ENCODE measurements at regions not wholly inside any gene's neighbourhood (a gene's known extent, or its start where the extent isn't known, plus 50 kb on each side); places are given as distances from the start of the nearest gene placed in this dataset.

- no peak for DNase-seq
- H3K9ac ChIP-seq (ENCODE audit: low read length in 3 of 3), result no peak overlapping the region
- intact Hi-C loops (cut with DNase I), result no loop called here
- no peak for TF ChIP-seq CTCF (IDR thresholded peaks at IDR 0.05; ENCODE audit: borderline replicate concordance, extremely low read depth, insufficient read depth)
- H3K27ac ChIP-seq (ENCODE audit: low read depth in 2 of 2, low read length in 2 of 2), result no peak overlapping the region
- no peak for FAIRE-seq
- no peaks in the 10 kb centered on the region for H3K27me3 ChIP-seq (ENCODE audit: control insufficient read depth, insufficient read depth, low read length)
- peaks cover 0 to 2% (median 0%) of the 10 kb centered on the region in 3 donors for H3K4me1 ChIP-seq (ENCODE audit: control insufficient read depth in 2 of 3, insufficient read depth in 2 of 3, low read depth in 1 of 3, low read length in 3 of 3)
- H3K9me3 ChIP-seq (ENCODE audit: control insufficient read depth in 2 of 3, insufficient read depth in 1 of 3, low read length in 3 of 3), result no peaks in the 10 kb centered on the region
- no peak overlapping the region for H3K4me3 ChIP-seq (ENCODE audit: low read length in 3 of 3)
- H3K36me3 ChIP-seq (ENCODE audit: control insufficient read depth in 2 of 3, insufficient read depth in 3 of 3, low read length in 3 of 3), result no peaks in the 10 kb centered on the region
These were observed 105.7 kb upstream of the PHACTR1 start for GRCh38 chr6:12610862-12611261.

GRCh38 chr6:12613811-12614210 lies 102.8 kb upstream of the PHACTR1 start:
- no peak overlapping the region for H3K4me3 ChIP-seq (ENCODE audit: low read length in 3 of 3)
- intact Hi-C loops (cut with DNase I), result no loop called here
- H3K9me3 ChIP-seq (ENCODE audit: control insufficient read depth in 2 of 3, insufficient read depth in 1 of 3, low read length in 3 of 3), result no peaks in the 10 kb centered on the region
- no peaks in the 10 kb centered on the region for H3K36me3 ChIP-seq (ENCODE audit: control insufficient read depth in 2 of 3, insufficient read depth in 3 of 3, low read length in 3 of 3)
- no peak for DNase-seq
- H3K4me1 ChIP-seq (ENCODE audit: control insufficient read depth in 2 of 3, insufficient read depth in 2 of 3, low read depth in 1 of 3, low read length in 3 of 3), result no peaks in the 10 kb centered on the region
- no peak for TF ChIP-seq CTCF (IDR thresholded peaks at IDR 0.05; ENCODE audit: borderline replicate concordance, extremely low read depth, insufficient read depth)
- H3K27ac ChIP-seq (ENCODE audit: low read depth in 2 of 2, low read length in 2 of 2), result no peak overlapping the region
- no peak overlapping the region for H3K9ac ChIP-seq (ENCODE audit: low read length in 3 of 3)
- H3K27me3 ChIP-seq (ENCODE audit: control insufficient read depth, insufficient read depth, low read length), result no peaks in the 10 kb centered on the region
- FAIRE-seq, result no peak

GRCh38 chr6:12614456-12614855 lies 102.1 kb upstream of the PHACTR1 start:
- FAIRE-seq, result no peak
- Histone ChIP-seq H3K4me3 (ENCODE audit: low read length in 3 of 3) (no peak overlapping the region), H3K9me3 (ENCODE audit: control insufficient read depth in 2 of 3, insufficient read depth in 1 of 3, low read length in 3 of 3) (no peaks in the 10 kb centered on the region), H3K9ac (ENCODE audit: low read length in 3 of 3) (no peak overlapping the region), H3K36me3 (ENCODE audit: control insufficient read depth in 2 of 3, insufficient read depth in 3 of 3, low read length in 3 of 3) (no peaks in the 10 kb centered on the region), H3K27ac (ENCODE audit: low read depth in 2 of 2, low read length in 2 of 2) (no peak overlapping the region), H3K27me3 (ENCODE audit: control insufficient read depth, insufficient read depth, low read length) (no peaks in the 10 kb centered on the region), H3K4me1 (ENCODE audit: control insufficient read depth in 2 of 3, insufficient read depth in 2 of 3, low read depth in 1 of 3, low read length in 3 of 3) (no peaks in the 10 kb centered on the region)
- no peak for DNase-seq
- TF ChIP-seq CTCF (IDR thresholded peaks at IDR 0.05; ENCODE audit: borderline replicate concordance, extremely low read depth, insufficient read depth), result no peak
- intact Hi-C loops (cut with DNase I), result no loop called here

DNA sequence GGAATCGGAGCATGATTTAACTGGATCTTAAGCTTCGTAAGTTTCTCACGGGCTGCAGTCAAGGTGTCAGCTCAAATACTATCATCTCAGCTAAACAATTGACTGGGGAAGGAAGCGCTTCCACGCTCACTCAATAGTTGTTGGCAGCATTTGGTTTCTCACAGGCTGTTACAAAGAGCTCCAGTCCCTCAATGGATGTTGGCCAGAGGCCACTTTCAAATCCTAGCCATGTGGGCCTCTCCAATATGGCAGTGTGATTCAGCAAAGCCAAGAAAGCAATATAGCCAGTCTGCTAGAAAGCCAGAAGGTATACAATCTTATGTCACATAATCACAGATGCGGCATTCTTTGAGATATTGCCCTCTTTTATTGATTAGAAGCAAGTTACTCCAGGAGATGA lies 98.3 kb upstream of the PHACTR1 start:
- Histone ChIP-seq H3K9ac (ENCODE audit: low read length in 3 of 3) (no peak overlapping the region), H3K4me1 (ENCODE audit: control insufficient read depth in 2 of 3, insufficient read depth in 2 of 3, low read depth in 1 of 3, low read length in 3 of 3) (no peaks in the 10 kb centered on the region), H3K9me3 (ENCODE audit: control insufficient read depth in 2 of 3, insufficient read depth in 1 of 3, low read length in 3 of 3) (no peaks in the 10 kb centered on the region), H3K4me3 (ENCODE audit: low read length in 3 of 3) (no peak overlapping the region), H3K36me3 (ENCODE audit: control insufficient read depth in 2 of 3, insufficient read depth in 3 of 3, low read length in 3 of 3) (no peaks in the 10 kb centered on the region), H3K27me3 (ENCODE audit: control insufficient read depth, insufficient read depth, low read length) (no peaks in the 10 kb centered on the region), H3K27ac (ENCODE audit: low read depth in 2 of 2, low read length in 2 of 2) (no peak overlapping the region)
- FAIRE-seq (no peak), DNase-seq (no peak)
- no peak for TF ChIP-seq CTCF (IDR thresholded peaks at IDR 0.05; ENCODE audit: borderline replicate concordance, extremely low read depth, insufficient read depth)
- intact Hi-C loops (cut with DNase I), result no loop called here
